ENCODE measurements at regions not wholly inside any gene's neighbourhood (a gene's known extent, or its start where the extent isn't known, plus 50 kb on each side); places are given as distances from the start of the nearest gene placed in this dataset.
A peak's percentile ranks its signal among the peaks of the same experiment; 100 is the strongest.

DNA sequence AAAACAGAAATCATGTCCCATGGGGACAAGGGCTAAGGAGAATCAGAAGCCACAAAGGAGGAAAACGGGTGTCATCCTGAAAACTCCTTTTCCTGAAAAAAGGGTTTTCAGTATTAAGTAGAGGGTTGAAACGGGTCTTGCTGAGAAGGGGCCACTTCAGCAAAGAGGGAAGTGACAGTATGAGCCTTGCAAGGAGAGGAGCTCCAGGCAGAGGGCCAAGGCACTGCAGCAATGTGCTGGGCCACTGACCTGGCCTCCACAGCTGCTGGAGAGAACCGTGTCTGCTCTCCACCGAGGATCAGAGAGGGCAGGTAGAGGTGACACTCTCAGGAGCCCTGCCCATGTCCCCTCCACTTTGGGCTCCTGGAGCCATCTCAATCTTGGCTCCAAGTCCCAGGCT lies 103.3 kb downstream of the NCOR2 start:
- Mint-ChIP-seq H3K4me3 (peak overlapping the region; percentile 58), H3K4me1 (ENCODE audit: low read depth) (peaks cover 56% of the 10 kb centered on the region), H3K36me3 (ENCODE audit: low read depth) (peaks cover 53% of the 10 kb centered on the region), H3K27ac (peak overlapping the region; percentile 91), H3K27me3 (no peaks in the 10 kb centered on the region), H3K9me3 (no peaks in the 10 kb centered on the region)
- intact Hi-C loops (cut with DNase I, micrococcal nuclease) = no loop called here
- ChIA-PET POLR2A (interaction anchor here (1.0 to 3.6 kb wide), 2 partner anchors 9 to 10 kb away, joined by 3 to 21 read pairs; no protein-coding TSS in a partner anchor), CTCF (no interaction called here)
- H3K36me3 ChIP-seq (ENCODE audit: insufficient read depth, low read length) = peaks cover 32% of the 10 kb centered on the region
- peaks cover 39% of the 10 kb centered on the region for H3K4me1 ChIP-seq (ENCODE audit: insufficient read depth, low read length)
- H3K27me3 ChIP-seq (ENCODE audit: control insufficient read depth in 1 of 2, insufficient read depth in 2 of 2, low read length in 2 of 2) = no peaks in the 10 kb centered on the region
- H3K9me3 ChIP-seq (ENCODE audit: control insufficient read depth in 1 of 2, insufficient read depth in 1 of 2, low read length in 2 of 2) = peaks cover under 1 to 11% of the 10 kb centered on the region in 2 experiments
- DNase-seq (no peak), ATAC-seq (ENCODE audit: poor library complexity) (no peak)
- TF ChIP-seq, protein P1, sequence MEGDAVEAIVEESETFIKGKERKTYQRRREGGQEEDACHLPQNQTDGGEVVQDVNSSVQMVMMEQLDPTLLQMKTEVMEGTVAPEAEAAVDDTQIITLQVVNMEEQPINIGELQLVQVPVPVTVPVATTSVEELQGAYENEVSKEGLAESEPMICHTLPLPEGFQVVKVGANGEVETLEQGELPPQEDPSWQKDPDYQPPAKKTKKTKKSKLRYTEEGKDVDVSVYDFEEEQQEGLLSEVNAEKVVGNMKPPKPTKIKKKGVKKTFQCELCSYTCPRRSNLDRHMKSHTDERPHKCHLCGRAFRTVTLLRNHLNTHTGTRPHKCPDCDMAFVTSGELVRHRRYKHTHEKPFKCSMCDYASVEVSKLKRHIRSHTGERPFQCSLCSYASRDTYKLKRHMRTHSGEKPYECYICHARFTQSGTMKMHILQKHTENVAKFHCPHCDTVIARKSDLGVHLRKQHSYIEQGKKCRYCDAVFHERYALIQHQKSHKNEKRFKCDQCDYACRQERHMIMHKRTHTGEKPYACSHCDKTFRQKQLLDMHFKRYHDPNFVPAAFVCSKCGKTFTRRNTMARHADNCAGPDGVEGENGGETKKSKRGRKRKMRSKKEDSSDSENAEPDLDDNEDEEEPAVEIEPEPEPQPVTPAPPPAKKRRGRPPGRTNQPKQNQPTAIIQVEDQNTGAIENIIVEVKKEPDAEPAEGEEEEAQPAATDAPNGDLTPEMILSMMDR (IDR thresholded peaks at IDR 0.05) = no peak
- H3K27ac ChIP-seq (ENCODE audit: low read depth in 1 of 2, low read length in 2 of 2) = peak overlapping the region in 1 of 2 donors; percentile 8
- no peak overlapping the region for H3K4me3 ChIP-seq (ENCODE audit: low read length)

DNA sequence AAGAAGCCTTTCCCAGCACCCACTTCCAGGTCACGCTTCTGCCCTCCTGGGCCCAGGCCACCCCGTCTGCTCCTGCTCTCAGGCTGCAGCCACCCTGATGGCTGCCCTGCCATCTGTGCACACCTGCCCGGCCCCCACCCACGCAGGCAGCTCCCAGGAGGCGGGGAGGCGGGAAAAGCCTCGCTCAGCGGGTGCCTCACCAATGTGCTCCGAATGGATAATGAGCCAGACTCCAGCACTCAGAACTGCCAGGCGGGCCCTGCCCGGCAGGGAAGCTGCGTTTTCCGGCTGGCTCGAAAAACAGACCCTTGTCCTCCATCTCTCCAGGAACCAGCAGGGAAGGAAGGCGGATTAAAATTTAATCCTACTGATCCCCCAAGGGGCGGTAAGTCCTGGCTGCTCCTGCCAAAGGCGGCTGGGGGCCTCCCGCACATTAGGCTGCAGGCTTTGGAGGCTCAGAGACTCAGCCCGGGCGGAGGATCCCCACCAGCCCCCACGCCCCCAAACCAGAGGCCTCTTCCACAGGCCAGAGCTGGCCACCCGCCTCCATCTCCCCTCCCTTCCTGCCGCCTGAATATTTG lies 104.0 kb downstream of the NCOR2 start:
- peak overlapping the region; percentile 91 for H3K27ac Mint-ChIP-seq
- ChIA-PET CTCF (no interaction called here), POLR2A (interaction anchor here (3.6 kb wide), 1 partner anchor 10 kb away, joined by 21 read pairs; no protein-coding TSS in a partner anchor)
- H3K27me3 Mint-ChIP-seq = no peaks in the 10 kb centered on the region
- H3K4me1 ChIP-seq (ENCODE audit: insufficient read depth, low read length) = peaks cover 37% of the 10 kb centered on the region
- H3K27me3 ChIP-seq (ENCODE audit: control insufficient read depth in 1 of 2, insufficient read depth in 2 of 2, low read length in 2 of 2) = no peaks in the 10 kb centered on the region
- TF ChIP-seq, protein P1 (IDR thresholded peaks at IDR 0.05) = no peak
- ATAC-seq (ENCODE audit: poor library complexity) (no peak), DNase-seq (no peak)
- no peaks in the 10 kb centered on the region for H3K9me3 Mint-ChIP-seq
- H3K9me3 ChIP-seq (ENCODE audit: control insufficient read depth in 1 of 2, insufficient read depth in 1 of 2, low read length in 2 of 2) = peaks cover 0 to 9% of the 10 kb centered on the region in 2 experiments
- no peak overlapping the region for H3K4me3 Mint-ChIP-seq
- H3K36me3 Mint-ChIP-seq (ENCODE audit: low read depth) = peaks cover 58% of the 10 kb centered on the region
- no peak overlapping the region for H3K27ac ChIP-seq (ENCODE audit: low read depth in 1 of 2, low read length in 2 of 2)
- intact Hi-C loops (cut with DNase I, micrococcal nuclease) = no loop called here
- no peak overlapping the region for H3K4me3 ChIP-seq (ENCODE audit: low read length)
- H3K4me1 Mint-ChIP-seq (ENCODE audit: low read depth) = peaks cover 60% of the 10 kb centered on the region
- peaks cover 31% of the 10 kb centered on the region for H3K36me3 ChIP-seq (ENCODE audit: insufficient read depth, low read length)

DNA sequence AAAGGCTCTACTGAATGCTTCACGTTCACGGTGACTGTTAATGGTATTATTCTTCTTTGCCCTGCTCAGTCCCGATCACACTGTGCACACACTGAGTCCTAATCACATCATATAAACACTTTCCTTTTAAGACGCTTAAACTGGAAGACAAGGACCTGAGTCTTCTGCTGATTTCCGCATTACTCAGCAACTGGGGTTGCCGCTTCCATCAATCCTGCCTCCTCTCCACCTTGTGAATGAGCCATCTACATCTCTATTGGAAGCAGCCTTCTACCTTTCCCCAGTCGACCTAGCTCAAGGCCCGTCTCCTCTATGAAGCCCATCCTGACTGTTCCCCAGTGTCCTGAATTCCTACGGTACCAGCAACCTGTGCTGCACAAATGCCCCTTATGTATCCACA lies 104.7 kb downstream of the NCOR2 start:
- Histone ChIP-seq H3K27ac (ENCODE audit: low read depth in 1 of 2, low read length in 2 of 2) (no peak overlapping the region), H3K36me3 (ENCODE audit: insufficient read depth, low read length) (peaks cover 31% of the 10 kb centered on the region), H3K4me3 (ENCODE audit: low read length) (no peak overlapping the region), H3K27me3 (ENCODE audit: control insufficient read depth in 1 of 2, insufficient read depth in 2 of 2, low read length in 2 of 2) (no peaks in the 10 kb centered on the region), H3K4me1 (ENCODE audit: insufficient read depth, low read length) (peaks cover 44% of the 10 kb centered on the region), H3K9me3 (ENCODE audit: control insufficient read depth in 1 of 2, insufficient read depth in 1 of 2, low read length in 2 of 2) (peaks cover 0 to 9% of the 10 kb centered on the region in 2 experiments)
- H3K36me3 Mint-ChIP-seq (ENCODE audit: low read depth) = peaks cover 60% of the 10 kb centered on the region
- no peak overlapping the region for H3K27ac Mint-ChIP-seq
- POLR2A ChIA-PET = no interaction called here
- ATAC-seq (ENCODE audit: poor library complexity) = no peak
- no peaks in the 10 kb centered on the region for H3K9me3 Mint-ChIP-seq
- TF ChIP-seq, protein P1 (IDR thresholded peaks at IDR 0.05) = no peak
- H3K4me1 Mint-ChIP-seq (ENCODE audit: low read depth) = peaks cover 67% of the 10 kb centered on the region
- H3K4me3 Mint-ChIP-seq = no peak overlapping the region
- CTCF ChIA-PET = no interaction called here
- no peak for DNase-seq
- intact Hi-C loops (cut with DNase I, micrococcal nuclease) = no loop called here
- no peaks in the 10 kb centered on the region for H3K27me3 Mint-ChIP-seq

Measured in CD4-positive, alpha-beta T cell (primary cell).